GM23248 (cell line): ENCODE measurements at regions not wholly inside any gene's neighbourhood (a gene's known extent, or its start where the extent isn't known, plus 50 kb on each side); places are given as distances from the start of the nearest gene placed in this dataset.

Source experiments
- DNase-seq: peaks from one replicate; pipeline ENCODE4 v3.0.0-alpha.2; 2015
- H2AFZ ChIP-seq: fragments of 200-600 bp; sonication (generic); 2 replicates; pipeline ENCODE4 v1.6.1; 2016; ENCODE audit warnings: antibody characterized with exemption
- H3F3A ChIP-seq: fragments of 200-600 bp; sonication (generic); 2 replicates; pipeline ENCODE4 v1.6.1; 2016; ENCODE audit warnings: mild to moderate bottlenecking, antibody characterized with exemption, mixed run types; ENCODE audit not compliant: insufficient read depth
- H3K27ac ChIP-seq: fragments of 200-600 bp; sonication (generic); 2 replicates; pipeline ENCODE4 v1.5.1; 2016; ENCODE audit warnings: mild to moderate bottlenecking
- H3K27me3 ChIP-seq: fragments of 200-600 bp; sonication (generic); replicated peaks from 2 replicates; pipeline ENCODE4 v1.6.1; 2016; ENCODE audit warnings: mild to moderate bottlenecking; ENCODE audit not compliant: insufficient read depth
- H3K36me3 ChIP-seq: fragments of 200-600 bp; sonication (generic); 2 replicates; pipeline ENCODE4 v1.6.1; 2016; ENCODE audit warnings: low read depth, mild to moderate bottlenecking
- H3K4me1 ChIP-seq: fragments of 200-600 bp; sonication (generic); 2 replicates; pipeline ENCODE4 v1.6.1; 2016; ENCODE audit warnings: mild to moderate bottlenecking; ENCODE audit not compliant: insufficient read depth
- H3K4me2 ChIP-seq: fragments of 200-600 bp; sonication (generic); one replicate; pipeline ENCODE4 v1.6.1; 2016; ENCODE audit warnings: mild to moderate bottlenecking; ENCODE audit not compliant: unreplicated experiment
- H3K4me3 ChIP-seq: fragments of 200-600 bp; sonication (generic); 2 replicates; pipeline ENCODE4 v1.5.1; 2016; ENCODE audit warnings: mild to moderate bottlenecking
- H3K79me2 ChIP-seq: fragments of 200-600 bp; sonication (generic); 2 replicates; pipeline ENCODE4 v1.6.1; 2016; ENCODE audit warnings: mild to moderate bottlenecking; ENCODE audit not compliant: insufficient read depth
- H3K9ac ChIP-seq: fragments of 200-600 bp; sonication (generic); 2 replicates; pipeline ENCODE4 v1.6.1; 2016; ENCODE audit warnings: mild to moderate bottlenecking
- H3K9me2 ChIP-seq: fragments of 200-600 bp; sonication (generic); 2 replicates; pipeline ENCODE4 v1.6.1; 2016; ENCODE audit warnings: mixed run types, mild to moderate bottlenecking, moderate library complexity; ENCODE audit not compliant: insufficient read depth
- H3K9me3 ChIP-seq: fragments of 200-600 bp; sonication (generic); one replicate; pipeline ENCODE4 v1.6.1; 2017; ENCODE audit warnings: low read depth
- H4K20me1 ChIP-seq: fragments of 200-600 bp; sonication (generic); 2 replicates; pipeline ENCODE4 v1.6.0; 2016; ENCODE audit not compliant: insufficient read depth
- EZH2 ChIP-seq: fragments of 200-600 bp; sonication (generic); IDR thresholded peaks from 2 replicates; pipeline ENCODE4 v1.6.1; 2018; ENCODE audit warnings: antibody characterized with exemption, mild to moderate bottlenecking; ENCODE audit not compliant: insufficient read depth, poor library complexity, severe bottlenecking
- EZH2phosphoT487 ChIP-seq: fragments of 200-600 bp; sonication (generic); IDR thresholded peaks from 2 replicates; pipeline ENCODE4 v1.6.1; 2018; ENCODE audit warnings: antibody characterized with exemption, moderate library complexity, mild to moderate bottlenecking, low read depth; ENCODE audit not compliant: insufficient read depth
- WGBS, 2 experiments: methylation state at CpG; one replicate each; pipeline ENCODE4 v1.1.6; 2015 to 2017; ENCODE audit warnings: low lambda C conversion rate in 2 of 2, low coverage in 1 of 2; ENCODE audit errors: missing lambda C conversion rate in 2 of 2; 5-methylcytosine and 5-hydroxymethylcytosine counted together
- in situ Hi-C: fragments of 300-500 bp; cut with MboI; formaldehyde crosslinking; loops from 2 replicates; pipeline ENCODE4 v1.15.0; 2020

DNA sequence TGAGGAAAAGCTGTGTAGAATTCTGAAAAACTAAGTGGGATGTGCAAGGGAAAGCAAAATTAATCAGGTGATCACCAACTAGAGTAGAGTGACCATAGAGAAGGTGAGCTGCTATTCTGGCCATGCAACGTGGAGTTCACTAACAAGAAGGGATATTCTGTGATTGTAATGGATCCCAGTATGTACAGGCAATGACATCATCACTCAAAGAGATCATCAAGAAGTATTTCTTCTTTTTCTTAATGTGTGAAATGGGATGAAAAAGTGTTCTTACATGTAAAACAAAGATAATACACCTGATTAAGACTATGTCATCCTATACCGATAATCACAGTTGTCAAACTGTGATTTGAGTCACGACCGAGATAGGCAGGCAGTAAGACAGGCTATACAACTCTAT lies 101.2 kb downstream of the SMPDL3A start:
- Histone ChIP-seq H3K9ac (no peak overlapping the region), H3K9me2 (no peaks in the 10 kb centered on the region), H3K27ac (no peak overlapping the region), H3K4me2 (no peak overlapping the region), H2AFZ (no peak overlapping the region), H3K4me3 (no peak overlapping the region), H3K79me2 (no peaks in the 10 kb centered on the region), H3K36me3 (no peaks in the 10 kb centered on the region), H3K4me1 (no peaks in the 10 kb centered on the region), H3K27me3 (no peaks in the 10 kb centered on the region), H4K20me1 (no peaks in the 10 kb centered on the region), H3K9me3 (no peaks in the 10 kb centered on the region), H3F3A (no peaks in the 10 kb centered on the region)
- TF ChIP-seq EZH2 (no peak), EZH2phosphoT487 (no peak)
- DNase-seq, result no peak
- WGBS, 2 experiments, result 36 to 40% methylated on average over 4 of the region's 4 CpGs
- in situ Hi-C loops, result no loop called here

DNA sequence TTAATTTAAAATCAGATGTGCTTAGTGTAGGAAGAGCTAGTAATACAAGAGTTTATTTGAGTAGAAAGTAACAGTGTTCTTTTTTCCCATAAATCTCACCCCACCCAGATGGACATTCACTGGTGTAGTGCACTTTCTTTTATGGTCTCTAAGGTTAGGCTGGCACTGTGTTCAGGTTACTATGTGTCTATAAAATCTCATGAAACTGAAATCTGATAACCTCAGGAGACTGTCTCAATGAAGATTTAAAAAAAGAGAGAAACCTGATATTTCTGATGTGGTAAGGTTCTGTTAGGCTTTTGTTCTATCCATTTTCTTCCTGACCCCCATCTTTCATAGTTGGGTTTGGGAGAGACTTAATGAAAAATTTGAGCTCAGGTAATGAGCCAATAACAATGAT lies 101.2 kb upstream of the CLVS2 start:
- no peaks in the 10 kb centered on the region for H3K9me2 ChIP-seq
- in situ Hi-C loops, result no loop called here

DNA sequence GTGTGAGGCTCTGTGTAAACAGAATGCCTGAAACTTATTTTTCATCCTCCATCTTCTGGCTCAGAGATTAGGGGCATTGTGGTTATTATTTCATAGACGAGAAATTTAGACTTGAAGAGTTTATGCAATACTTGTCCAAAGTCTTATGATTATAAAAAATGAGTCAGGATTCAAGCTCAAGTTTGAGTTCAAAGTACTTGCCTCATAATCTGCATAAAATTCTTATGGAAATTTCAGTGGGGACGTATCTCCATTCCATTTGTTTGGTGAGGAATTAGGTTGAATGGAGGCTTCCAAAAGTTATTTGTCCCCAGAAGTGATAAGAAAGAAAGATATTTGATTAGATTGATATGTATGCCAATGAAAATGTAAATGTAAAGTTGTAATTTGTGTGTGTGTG lies 93.7 kb upstream of the CLVS2 start:
- no peaks in the 10 kb centered on the region for H3K9me3 ChIP-seq
- no peaks in the 10 kb centered on the region for H3F3A ChIP-seq
- no peaks in the 10 kb centered on the region for H3K27me3 ChIP-seq
- no peak for DNase-seq
- no peaks in the 10 kb centered on the region for H3K4me1 ChIP-seq
- 18 to 19% methylated on average over 2 of the region's 2 CpGs for WGBS, 2 experiments
- no peak overlapping the region for H3K27ac ChIP-seq
- no peak overlapping the region for H3K9ac ChIP-seq
- no peaks in the 10 kb centered on the region for H3K79me2 ChIP-seq
- H2AFZ ChIP-seq, result no peak overlapping the region
- no peak overlapping the region for H3K4me2 ChIP-seq
- no peaks in the 10 kb centered on the region for H3K9me2 ChIP-seq
- no peaks in the 10 kb centered on the region for H4K20me1 ChIP-seq
- in situ Hi-C loops, result no loop called here
- TF ChIP-seq EZH2 (no peak), EZH2phosphoT487 (no peak)
- no peaks in the 10 kb centered on the region for H3K36me3 ChIP-seq
- no peak overlapping the region for H3K4me3 ChIP-seq

More for the DNA sequence above, 101.2 kb upstream of the CLVS2 start:
- no peak overlapping the region for H2AFZ ChIP-seq
- no peaks in the 10 kb centered on the region for H4K20me1 ChIP-seq
- no peaks in the 10 kb centered on the region for H3K79me2 ChIP-seq
- H3K27ac ChIP-seq, result no peak overlapping the region
- no peak overlapping the region for H3K9ac ChIP-seq
- no peaks in the 10 kb centered on the region for H3K9me3 ChIP-seq
- H3F3A ChIP-seq, result no peaks in the 10 kb centered on the region
- TF ChIP-seq EZH2phosphoT487 (no peak), EZH2 (no peak)
- no peak overlapping the region for H3K4me2 ChIP-seq
- no peaks in the 10 kb centered on the region for H3K27me3 ChIP-seq
- no peak for DNase-seq
- H3K4me3 ChIP-seq, result no peak overlapping the region
- no peaks in the 10 kb centered on the region for H3K36me3 ChIP-seq
- no peaks in the 10 kb centered on the region for H3K4me1 ChIP-seq

DNA sequence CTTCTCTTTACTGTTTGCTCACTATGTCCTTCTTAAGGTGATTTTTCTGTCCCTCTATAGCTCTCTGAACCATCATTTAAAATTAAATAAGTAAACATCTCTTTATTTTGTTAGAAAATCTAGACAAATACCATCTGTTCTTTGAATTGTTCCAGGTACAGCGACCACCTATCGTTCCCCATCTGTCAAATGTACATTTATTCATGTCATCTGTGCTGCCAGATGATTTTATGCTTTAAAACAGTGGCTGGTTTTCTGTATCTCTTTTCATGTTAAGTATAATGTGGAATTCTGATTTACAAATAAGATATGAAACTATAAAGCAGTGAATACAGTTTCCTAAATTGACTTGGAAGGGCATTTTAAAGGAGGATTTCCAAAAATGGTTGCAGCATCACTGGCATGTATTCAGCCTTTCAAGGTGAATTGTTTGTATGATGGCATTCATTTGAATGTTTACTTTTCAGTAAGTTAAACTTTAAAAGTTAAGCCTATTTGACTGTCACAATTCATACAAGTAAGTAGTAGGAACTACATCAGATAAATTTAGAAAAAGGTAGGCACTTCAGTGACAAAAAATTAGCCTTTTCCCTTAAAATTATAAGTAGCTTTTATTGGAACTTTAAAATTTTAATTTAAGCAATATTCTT lies 92.6 kb upstream of the CLVS2 start:
- TF ChIP-seq EZH2 (no peak), EZH2phosphoT487 (no peak)
- Histone ChIP-seq H3F3A (no peaks in the 10 kb centered on the region), H3K4me2 (no peak overlapping the region), H3K27ac (no peak overlapping the region), H4K20me1 (no peaks in the 10 kb centered on the region), H3K4me3 (no peak overlapping the region), H2AFZ (no peak overlapping the region), H3K4me1 (no peaks in the 10 kb centered on the region), H3K79me2 (no peaks in the 10 kb centered on the region), H3K9me3 (no peaks in the 10 kb centered on the region), H3K27me3 (no peaks in the 10 kb centered on the region), H3K36me3 (no peaks in the 10 kb centered on the region), H3K9me2 (no peaks in the 10 kb centered on the region), H3K9ac (no peak overlapping the region)
- 5 to 9% methylated on average over 2 of the region's 2 CpGs for WGBS, 2 experiments
- DNase-seq, result no peak
- in situ Hi-C loops, result no loop called here

- no peak overlapping the region for H3K27ac ChIP-seq
- no peaks in the 10 kb centered on the region for H3K36me3 ChIP-seq
- no peaks in the 10 kb centered on the region for H3K4me1 ChIP-seq
- no peak for TF ChIP-seq EZH2
- TF ChIP-seq EZH2phosphoT487, result no peak
- no peaks in the 10 kb centered on the region for H3K27me3 ChIP-seq
- no peaks in the 10 kb centered on the region for H4K20me1 ChIP-seq
- H3K79me2 ChIP-seq, result no peaks in the 10 kb centered on the region
- H3K9me2 ChIP-seq, result no peaks in the 10 kb centered on the region
- no peaks in the 10 kb centered on the region for H3F3A ChIP-seq
- no peak overlapping the region for H3K4me3 ChIP-seq
- H3K9ac ChIP-seq, result no peak overlapping the region
- H3K4me2 ChIP-seq, result no peak overlapping the region
- H2AFZ ChIP-seq, result no peak overlapping the region
- H3K9me3 ChIP-seq, result no peaks in the 10 kb centered on the region
- in situ Hi-C loops, result no loop called here
- 16 to 27% methylated on average over 5 of the region's 5 CpGs for WGBS, 2 experiments
- no peak for DNase-seq
Observed at GRCh38 chr6:122904166-122904565, 91.9 kb upstream of the CLVS2 start.
